HepG2 (cell line): ENCODE measurements at regions not wholly inside any gene's neighbourhood (a gene's known extent, or its start where the extent isn't known, plus 50 kb on each side); places are given as distances from the start of the nearest gene placed in this dataset.
A peak's percentile ranks its signal among the peaks of the same experiment; 100 is the strongest.

Experiments
- ARID2 ChIP-seq: sonication (generic); formaldehyde crosslinking; IDR thresholded peaks from 2 replicates; pipeline ENCODE4 v1.8.1; 2022; ENCODE audit warnings: mild to moderate bottlenecking, missing genetic modification reagents, borderline replicate concordance
- CBX5 ChIP-seq: sonication (generic); formaldehyde crosslinking; IDR thresholded peaks from 2 replicates; pipeline ENCODE4 v1.4.0; 2020; ENCODE audit warnings: missing genetic modification reagents, borderline replicate concordance
- CCDC6 ChIP-seq: sonication (generic); formaldehyde crosslinking; IDR thresholded peaks from 2 replicates; pipeline ENCODE4 v1.8.1; 2022; ENCODE audit warnings: mild to moderate bottlenecking, missing genetic modification reagents, moderate library complexity
- CHD2 ChIP-seq: IDR thresholded peaks from 2 replicates; pipeline ENCODE4 v1.6.1; 2011; ENCODE audit warnings: low read depth, low read length, improper control_type of control experiment
- KDM3A ChIP-seq: IDR thresholded peaks from 2 replicates; pipeline ENCODE4 v1.6.1; 2018; ENCODE audit warnings: low read depth, missing compliant biosample characterization
- KIAA2018 ChIP-seq: sonication (generic); formaldehyde crosslinking; IDR thresholded peaks from 2 replicates; pipeline ENCODE4 v1.5.0; 2020; ENCODE audit warnings: mild to moderate bottlenecking, missing genetic modification reagents, borderline replicate concordance
- MXD4 ChIP-seq: IDR thresholded peaks from 2 replicates; pipeline ENCODE4 v1.6.1; 2016; ENCODE audit warnings: mild to moderate bottlenecking, missing biosample characterization, missing genetic modification reagents
- ZBTB39 ChIP-seq: sonication (generic); formaldehyde crosslinking; IDR thresholded peaks from 2 replicates; pipeline ENCODE4 v1.5.0; 2020; ENCODE audit warnings: missing genetic modification reagents
- ZMYM3 ChIP-seq: sonication (generic); formaldehyde crosslinking; IDR thresholded peaks from 2 replicates; pipeline ENCODE4 v1.5.1; 2020; ENCODE audit warnings: mild to moderate bottlenecking, missing genetic modification reagents
- ZNF414 ChIP-seq: sonication (generic); formaldehyde crosslinking; IDR thresholded peaks from 2 replicates; pipeline ENCODE4 v1.5.0; 2020; ENCODE audit warnings: missing genetic modification reagents
- ZNF557 ChIP-seq: sonication (generic); formaldehyde crosslinking; IDR thresholded peaks from 2 replicates; pipeline ENCODE4 v1.4.0; 2020; ENCODE audit warnings: missing genetic modification reagents
- ZNF598 ChIP-seq: sonication (generic); formaldehyde crosslinking; IDR thresholded peaks from 2 replicates; pipeline ENCODE4 v1.5.1; 2020; ENCODE audit warnings: mild to moderate bottlenecking, missing genetic modification reagents, borderline replicate concordance
- TF ChIP-seq, protein P1 (sequence below): sonication (generic); formaldehyde crosslinking; IDR thresholded peaks from 2 replicates; pipeline ENCODE4 v1.5.1; 2020; ENCODE audit warnings: mild to moderate bottlenecking, missing genetic modification reagents
- TF ChIP-seq, protein P2 (sequence below): sonication (generic); formaldehyde crosslinking; IDR thresholded peaks from 2 replicates; pipeline ENCODE4 v1.4.0; 2020; ENCODE audit warnings: missing genetic modification reagents

GRCh38 chr21:17455028-17455353, 57.9 kb upstream of the CXADR start (continued):
- TF ChIP-seq, protein P1, sequence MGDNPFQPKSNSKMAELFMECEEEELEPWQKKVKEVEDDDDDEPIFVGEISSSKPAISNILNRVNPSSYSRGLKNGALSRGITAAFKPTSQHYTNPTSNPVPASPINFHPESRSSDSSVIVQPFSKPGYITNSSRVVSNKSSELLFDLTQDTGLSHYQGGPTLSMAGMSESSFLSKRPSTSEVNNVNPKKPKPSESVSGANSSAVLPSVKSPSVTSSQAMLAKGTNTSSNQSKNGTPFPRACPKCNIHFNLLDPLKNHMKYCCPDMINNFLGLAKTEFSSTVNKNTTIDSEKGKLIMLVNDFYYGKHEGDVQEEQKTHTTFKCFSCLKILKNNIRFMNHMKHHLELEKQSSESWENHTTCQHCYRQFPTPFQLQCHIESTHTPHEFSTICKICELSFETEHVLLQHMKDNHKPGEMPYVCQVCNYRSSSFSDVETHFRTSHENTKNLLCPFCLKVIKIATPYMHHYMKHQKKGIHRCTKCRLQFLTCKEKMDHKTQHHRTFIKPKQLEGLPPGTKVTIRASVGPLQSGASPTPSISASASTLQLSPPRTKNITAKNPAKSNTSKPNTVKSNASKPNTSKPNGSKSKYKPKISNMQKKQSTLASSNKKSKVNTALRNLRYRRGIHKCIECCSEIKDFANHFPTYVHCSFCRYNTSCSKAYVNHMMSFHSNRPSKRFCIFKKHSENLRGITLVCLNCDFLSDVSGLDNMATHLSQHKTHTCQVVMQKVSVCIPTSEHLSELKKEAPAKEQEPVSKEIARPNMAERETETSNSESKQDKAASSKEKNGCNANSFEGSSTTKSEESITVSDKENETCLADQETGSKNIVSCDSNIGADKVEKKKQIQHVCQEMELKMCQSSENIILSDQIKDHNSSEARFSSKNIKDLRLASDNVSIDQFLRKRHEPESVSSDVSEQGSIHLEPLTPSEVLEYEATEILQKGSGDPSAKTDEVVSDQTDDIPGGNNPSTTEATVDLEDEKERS: peak; percentile 59; the same call in 1 of the 2 replicates
- TF ChIP-seq MXD4: no peak
- peak; percentile 10; the same call in 1 of the 2 replicates for TF ChIP-seq ZBTB39 (CRISPR knock-in tag)
- TF ChIP-seq KDM3A (CRISPR knock-in tag): 0 out of 2 replicates have a peak, but pooled peaks have one; percentile 6
- TF ChIP-seq ZNF598 (CRISPR knock-in tag): 0 out of 2 replicates have a peak, but pooled peaks have one; percentile 6
- 0 out of 2 replicates have a peak, but pooled peaks have one; percentile 27 for TF ChIP-seq CBX5
- no peak for TF ChIP-seq ARID2 (CRISPR knock-in tag)
- no peak for TF ChIP-seq CHD2
- 0 out of 2 replicates have a peak, but pooled peaks have one; percentile 3 for TF ChIP-seq CCDC6 (CRISPR knock-in tag)
- TF ChIP-seq ZNF557: peak; percentile 8; the same call in 1 of the 2 replicates
- 0 out of 2 replicates have a peak, but pooled peaks have one; percentile 21 for TF ChIP-seq ZNF414 (CRISPR knock-in tag)
- TF ChIP-seq, protein P2, sequence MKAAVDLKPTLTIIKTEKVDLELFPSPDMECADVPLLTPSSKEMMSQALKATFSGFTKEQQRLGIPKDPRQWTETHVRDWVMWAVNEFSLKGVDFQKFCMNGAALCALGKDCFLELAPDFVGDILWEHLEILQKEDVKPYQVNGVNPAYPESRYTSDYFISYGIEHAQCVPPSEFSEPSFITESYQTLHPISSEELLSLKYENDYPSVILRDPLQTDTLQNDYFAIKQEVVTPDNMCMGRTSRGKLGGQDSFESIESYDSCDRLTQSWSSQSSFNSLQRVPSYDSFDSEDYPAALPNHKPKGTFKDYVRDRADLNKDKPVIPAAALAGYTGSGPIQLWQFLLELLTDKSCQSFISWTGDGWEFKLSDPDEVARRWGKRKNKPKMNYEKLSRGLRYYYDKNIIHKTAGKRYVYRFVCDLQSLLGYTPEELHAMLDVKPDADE (CRISPR knock-in tag): no peak
- 0 out of 2 replicates have a peak, but pooled peaks have one; percentile 20 for TF ChIP-seq KIAA2018 (CRISPR knock-in tag)
- 0 out of 2 replicates have a peak, but pooled peaks have one; percentile 31 for TF ChIP-seq ZMYM3
